ENCODE measurements at regions not wholly inside any gene's neighbourhood (a gene's known extent, or its start where the extent isn't known, plus 50 kb on each side); places are given as distances from the start of the nearest gene placed in this dataset.

DNA sequence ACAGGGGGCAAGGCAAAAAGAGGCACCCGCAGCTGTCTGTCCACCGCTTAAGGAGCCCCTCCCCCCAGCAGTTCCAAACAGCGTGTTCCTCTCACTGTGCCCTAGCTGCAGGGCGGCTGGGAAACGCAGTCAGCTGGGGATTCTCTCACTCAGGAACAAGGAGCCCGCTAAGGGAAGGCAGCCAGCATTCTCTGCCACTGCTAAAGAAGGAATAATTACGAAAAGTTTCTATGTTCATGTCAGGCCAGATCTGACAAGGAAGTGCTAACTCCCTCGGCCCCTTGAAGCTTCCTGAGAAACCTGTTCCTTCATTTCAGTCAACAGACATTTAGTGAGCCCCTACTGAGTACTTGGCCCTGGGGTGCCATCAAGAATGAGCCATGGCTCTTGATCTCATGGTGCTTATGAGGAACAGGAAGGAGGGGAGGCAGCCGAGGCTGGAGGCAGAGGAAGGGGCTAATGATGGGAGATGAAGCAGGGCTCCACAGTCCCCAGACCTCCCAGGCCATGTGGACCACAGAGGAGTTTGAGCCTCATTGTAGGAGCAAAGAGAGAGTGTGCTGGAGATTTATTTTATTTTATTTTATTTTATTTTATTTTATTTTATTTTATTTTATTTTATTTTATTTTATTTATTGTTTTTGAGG, 101.7 kb upstream of the PMEPA1 start:
- no peaks in the 10 kb centered on the region for H3K79me2 ChIP-seq (ENCODE audit: insufficient read depth, low read length)
- H3K27me3 ChIP-seq (ENCODE audit: insufficient read depth, low read length, poor library complexity, severe bottlenecking), result no peaks in the 10 kb centered on the region
- H3K9me2 ChIP-seq (replicated peaks; ENCODE audit: low read depth, low read length), result no peaks in the 10 kb centered on the region
- H3K4me2 ChIP-seq (ENCODE audit: low read depth, low read length, poor library complexity, severe bottlenecking), result no peak overlapping the region
- H2AFZ ChIP-seq (ENCODE audit: low read length), result no peak overlapping the region
- H3K9ac ChIP-seq (ENCODE audit: low read depth, low read length, poor library complexity, severe bottlenecking), result no peak overlapping the region
- no peaks in the 10 kb centered on the region for H3K4me1 ChIP-seq (ENCODE audit: insufficient read depth, low read length, poor library complexity, severe bottlenecking)
- TF ChIP-seq, protein P1, sequence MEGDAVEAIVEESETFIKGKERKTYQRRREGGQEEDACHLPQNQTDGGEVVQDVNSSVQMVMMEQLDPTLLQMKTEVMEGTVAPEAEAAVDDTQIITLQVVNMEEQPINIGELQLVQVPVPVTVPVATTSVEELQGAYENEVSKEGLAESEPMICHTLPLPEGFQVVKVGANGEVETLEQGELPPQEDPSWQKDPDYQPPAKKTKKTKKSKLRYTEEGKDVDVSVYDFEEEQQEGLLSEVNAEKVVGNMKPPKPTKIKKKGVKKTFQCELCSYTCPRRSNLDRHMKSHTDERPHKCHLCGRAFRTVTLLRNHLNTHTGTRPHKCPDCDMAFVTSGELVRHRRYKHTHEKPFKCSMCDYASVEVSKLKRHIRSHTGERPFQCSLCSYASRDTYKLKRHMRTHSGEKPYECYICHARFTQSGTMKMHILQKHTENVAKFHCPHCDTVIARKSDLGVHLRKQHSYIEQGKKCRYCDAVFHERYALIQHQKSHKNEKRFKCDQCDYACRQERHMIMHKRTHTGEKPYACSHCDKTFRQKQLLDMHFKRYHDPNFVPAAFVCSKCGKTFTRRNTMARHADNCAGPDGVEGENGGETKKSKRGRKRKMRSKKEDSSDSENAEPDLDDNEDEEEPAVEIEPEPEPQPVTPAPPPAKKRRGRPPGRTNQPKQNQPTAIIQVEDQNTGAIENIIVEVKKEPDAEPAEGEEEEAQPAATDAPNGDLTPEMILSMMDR (conservative IDR thresholded peaks at IDR 0.05; ENCODE audit: low read length), result no peak
- no peak for TF ChIP-seq EZH2phosphoT487 (IDR thresholded peaks at IDR 0.05; ENCODE audit: borderline replicate concordance)
- H3K9me3 ChIP-seq (ENCODE audit: insufficient read depth, low read depth, low read length), result no peaks in the 10 kb centered on the region
- H3K36me3 ChIP-seq (ENCODE audit: insufficient read depth, low read length), result no peaks in the 10 kb centered on the region
- H3F3A ChIP-seq (ENCODE audit: low read depth), result no peaks in the 10 kb centered on the region
- H4K20me1 ChIP-seq (ENCODE audit: insufficient read depth, low read length, poor library complexity, severe bottlenecking), result no peaks in the 10 kb centered on the region
- H3K4me3 ChIP-seq (ENCODE audit: low read length, poor library complexity, severe bottlenecking), result no peak overlapping the region

DNA sequence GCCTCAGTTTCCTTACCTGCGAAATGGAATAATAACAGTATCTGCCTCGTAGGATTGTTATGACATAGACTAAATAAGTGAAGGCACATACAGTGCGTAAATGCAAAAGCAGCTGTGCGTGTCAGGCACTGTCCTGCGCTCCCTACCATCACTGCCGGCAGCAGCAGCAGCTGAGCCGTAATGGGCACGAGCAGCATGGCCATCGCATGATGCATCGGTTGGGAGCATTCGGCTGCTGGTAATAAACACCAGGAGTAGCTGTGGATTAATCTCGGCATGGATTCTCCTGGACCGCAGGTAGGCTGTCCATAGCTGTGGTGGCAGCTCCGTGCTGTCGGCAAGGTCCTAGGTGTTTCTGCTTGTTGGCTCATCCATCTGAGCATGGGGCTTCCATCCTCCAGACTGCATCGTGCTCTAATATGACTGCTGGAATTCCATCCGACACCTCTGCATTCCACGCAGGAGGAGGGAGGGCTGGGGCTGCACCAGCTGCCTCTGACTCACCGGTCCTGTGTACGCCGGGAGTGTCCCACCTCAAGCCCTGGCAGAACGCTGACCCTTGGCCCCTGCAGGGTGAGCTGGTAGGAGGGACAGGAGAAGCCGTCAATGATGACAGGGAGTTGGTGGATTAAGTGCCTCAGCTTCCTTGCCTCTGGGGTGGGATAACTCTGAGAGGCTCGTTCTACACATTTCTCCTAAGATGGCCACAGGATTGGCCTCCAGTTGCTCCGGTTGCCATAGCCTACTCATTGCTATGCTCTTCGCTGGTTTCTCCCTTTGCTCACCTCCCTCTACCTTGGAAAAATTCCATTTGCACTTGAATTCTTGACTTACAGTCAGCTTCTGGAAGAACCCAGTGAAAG, 100.9 kb upstream of the PMEPA1 start:
- Histone ChIP-seq H3K4me1 (ENCODE audit: insufficient read depth, low read length, poor library complexity, severe bottlenecking) (no peaks in the 10 kb centered on the region), H3K4me2 (ENCODE audit: low read depth, low read length, poor library complexity, severe bottlenecking) (no peak overlapping the region), H2AFZ (ENCODE audit: low read length) (no peak overlapping the region), H3K9ac (ENCODE audit: low read depth, low read length, poor library complexity, severe bottlenecking) (no peak overlapping the region), H3K9me3 (ENCODE audit: insufficient read depth, low read depth, low read length) (no peaks in the 10 kb centered on the region), H3K36me3 (ENCODE audit: insufficient read depth, low read length) (no peaks in the 10 kb centered on the region), H4K20me1 (ENCODE audit: insufficient read depth, low read length, poor library complexity, severe bottlenecking) (no peaks in the 10 kb centered on the region), H3K27me3 (ENCODE audit: insufficient read depth, low read length, poor library complexity, severe bottlenecking) (no peaks in the 10 kb centered on the region), H3K79me2 (ENCODE audit: insufficient read depth, low read length) (no peaks in the 10 kb centered on the region), H3K9me2 (replicated peaks; ENCODE audit: low read depth, low read length) (no peaks in the 10 kb centered on the region), H3K4me3 (ENCODE audit: low read length, poor library complexity, severe bottlenecking) (no peak overlapping the region), H3F3A (ENCODE audit: low read depth) (no peaks in the 10 kb centered on the region)
- TF ChIP-seq EZH2phosphoT487 (IDR thresholded peaks at IDR 0.05; ENCODE audit: borderline replicate concordance), result no peak
- TF ChIP-seq, protein P1 (conservative IDR thresholded peaks at IDR 0.05; ENCODE audit: low read length), result no peak

DNA sequence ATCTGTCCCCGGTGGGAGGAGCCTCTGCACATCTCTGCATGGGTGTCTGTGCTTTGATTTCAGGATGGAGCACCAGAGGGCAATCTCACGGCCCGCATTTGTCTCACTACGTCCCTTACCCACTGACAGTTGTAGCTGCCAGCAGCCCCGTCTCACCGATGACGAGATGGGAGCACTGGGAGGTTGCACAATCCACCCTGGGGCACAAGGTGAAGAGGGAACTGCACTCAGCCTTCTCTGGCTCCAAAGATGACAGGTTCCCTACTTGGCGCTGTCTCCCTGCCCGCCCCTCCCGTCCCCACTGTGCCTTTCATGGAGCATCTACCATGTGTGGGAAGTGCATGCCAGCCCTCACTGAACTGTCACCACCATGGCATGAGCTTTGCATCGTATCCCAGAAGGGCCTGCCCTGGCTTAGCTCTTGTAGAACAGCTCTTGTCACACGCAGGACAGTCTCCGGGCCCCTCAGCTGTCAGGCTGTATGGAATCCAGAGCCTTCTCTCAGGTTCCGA, 99.9 kb upstream of the PMEPA1 start:
- Histone ChIP-seq H3K9me3 (ENCODE audit: insufficient read depth, low read depth, low read length) (no peaks in the 10 kb centered on the region), H2AFZ (ENCODE audit: low read length) (no peak overlapping the region), H3K9me2 (replicated peaks; ENCODE audit: low read depth, low read length) (no peaks in the 10 kb centered on the region), H3K36me3 (ENCODE audit: insufficient read depth, low read length) (no peaks in the 10 kb centered on the region), H3K4me1 (ENCODE audit: insufficient read depth, low read length, poor library complexity, severe bottlenecking) (no peaks in the 10 kb centered on the region), H3F3A (ENCODE audit: low read depth) (no peaks in the 10 kb centered on the region), H3K9ac (ENCODE audit: low read depth, low read length, poor library complexity, severe bottlenecking) (no peak overlapping the region), H3K4me2 (ENCODE audit: low read depth, low read length, poor library complexity, severe bottlenecking) (no peak overlapping the region), H3K27me3 (ENCODE audit: insufficient read depth, low read length, poor library complexity, severe bottlenecking) (no peaks in the 10 kb centered on the region), H4K20me1 (ENCODE audit: insufficient read depth, low read length, poor library complexity, severe bottlenecking) (no peaks in the 10 kb centered on the region), H3K4me3 (ENCODE audit: low read length, poor library complexity, severe bottlenecking) (no peak overlapping the region), H3K79me2 (ENCODE audit: insufficient read depth, low read length) (no peaks in the 10 kb centered on the region)
- TF ChIP-seq EZH2phosphoT487 (IDR thresholded peaks at IDR 0.05; ENCODE audit: borderline replicate concordance), result no peak
- TF ChIP-seq, protein P1 (conservative IDR thresholded peaks at IDR 0.05; ENCODE audit: low read length), result no peak
